ENCODE measurements at regions not wholly inside any gene's neighbourhood (a gene's known extent, or its start where the extent isn't known, plus 50 kb on each side); places are given as distances from the start of the nearest gene placed in this dataset.
"Not testable (repeated sequence)": the region's sequence is repeated elsewhere in the genome, so short reads cannot be mapped to it uniquely, and the experiment has no call there.

DNA sequence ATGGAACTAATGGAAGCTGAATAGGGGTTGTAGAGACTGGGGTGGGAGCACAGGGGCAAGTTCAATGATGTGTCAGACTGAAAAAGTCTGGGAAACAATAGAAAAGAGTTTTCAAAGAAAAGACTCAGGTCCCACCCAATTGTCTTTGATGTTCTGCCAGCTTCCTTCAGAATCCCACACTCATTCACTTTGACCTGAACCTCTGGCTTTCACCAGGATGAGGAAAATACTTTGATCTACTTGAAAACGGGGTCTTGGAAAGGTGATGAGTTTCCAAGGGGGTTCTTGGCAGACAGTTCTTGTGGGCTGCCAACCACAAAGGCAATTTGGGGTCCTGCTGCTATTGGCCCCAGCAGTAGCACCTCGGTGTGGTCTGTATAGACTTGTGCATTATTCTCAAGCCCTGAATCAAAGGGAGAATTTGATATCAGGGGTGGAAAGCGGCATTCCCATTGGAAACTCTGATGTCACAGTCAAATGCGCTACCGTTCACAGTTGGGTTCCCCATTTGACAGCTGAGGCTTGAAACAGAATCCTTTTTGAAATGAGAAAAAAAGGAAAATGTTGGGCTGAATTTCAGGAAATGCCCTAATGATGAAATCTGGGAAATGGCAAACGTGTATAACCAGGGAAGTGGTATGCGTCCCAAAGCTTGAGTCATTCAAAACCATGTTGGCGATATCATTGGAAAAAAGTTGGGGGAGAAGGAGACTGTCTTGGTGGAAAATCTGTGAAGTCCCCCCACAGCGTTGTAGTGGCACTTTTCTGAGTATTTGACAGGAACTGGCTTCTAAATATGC lies 229.2 kb upstream of the LRTM1 start:
- POLR2A ChIA-PET: no interaction called here
- H3K4me3 Mint-ChIP-seq: no peak overlapping the region
- CTCF ChIA-PET: no interaction called here
- no peaks in the 10 kb centered on the region for H3K9me3 Mint-ChIP-seq (ENCODE audit: insufficient read depth)
- H3K27me3 Mint-ChIP-seq (ENCODE audit: low read depth): no peaks in the 10 kb centered on the region
- H3K4me1 Mint-ChIP-seq (ENCODE audit: low read depth): no peaks in the 10 kb centered on the region
- no peak for DNase-seq
- no peaks in the 10 kb centered on the region for H3K36me3 Mint-ChIP-seq (ENCODE audit: low read depth)
- no peak overlapping the region for H3K27ac Mint-ChIP-seq
- ATAC-seq: no peak

DNA sequence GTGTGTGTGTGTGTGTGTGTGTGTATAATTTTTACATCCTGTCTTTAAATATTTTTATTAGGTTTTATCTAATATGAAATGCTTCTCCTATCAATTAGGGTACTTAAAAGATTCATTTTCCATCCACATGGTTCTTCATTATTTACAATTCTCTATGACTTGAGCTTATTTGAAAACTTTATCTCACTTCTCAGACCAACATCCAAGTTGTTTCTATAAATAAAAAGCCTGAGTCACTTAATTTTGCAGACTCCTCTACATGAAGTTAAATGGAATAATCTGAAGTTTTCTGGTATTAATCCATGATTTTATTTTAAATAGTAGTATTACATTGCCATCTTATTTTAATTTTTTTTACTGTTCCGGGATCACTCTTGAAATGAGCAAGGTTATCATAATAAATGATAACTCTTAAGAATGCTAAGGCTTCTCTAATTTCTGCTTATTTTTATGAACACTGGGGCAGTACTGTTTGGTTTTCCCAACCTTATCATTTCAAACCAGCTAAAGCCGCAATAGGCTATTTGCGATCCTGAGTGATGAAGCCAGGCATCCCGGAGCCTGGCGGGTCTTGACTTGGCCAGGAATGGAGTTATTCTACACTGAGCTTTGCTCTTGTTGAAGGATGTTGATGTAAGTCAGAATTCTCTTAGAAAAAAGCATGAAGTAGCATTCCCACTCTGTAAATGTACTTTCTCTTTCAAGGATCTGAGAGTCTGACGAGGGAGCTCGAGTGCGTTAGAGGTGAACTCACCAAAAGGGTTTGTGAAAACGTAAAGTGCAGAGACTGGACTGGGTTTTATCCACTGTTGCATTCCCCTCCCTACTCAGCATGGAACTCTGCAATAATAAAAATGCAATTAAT lies 220.2 kb upstream of the LRTM1 start:
- H3K4me1 Mint-ChIP-seq (ENCODE audit: low read depth): no peaks in the 10 kb centered on the region
- DNase-seq: no peak
- no peak overlapping the region for H3K4me3 Mint-ChIP-seq
- H3K27me3 Mint-ChIP-seq (ENCODE audit: low read depth): no peaks in the 10 kb centered on the region
- ATAC-seq: no peak
- H3K36me3 Mint-ChIP-seq (ENCODE audit: low read depth): no peaks in the 10 kb centered on the region
- ChIA-PET CTCF (no interaction called here), POLR2A (no interaction called here)
- no peaks in the 10 kb centered on the region for H3K9me3 Mint-ChIP-seq (ENCODE audit: insufficient read depth)
- no peak overlapping the region for H3K27ac Mint-ChIP-seq

DNA sequence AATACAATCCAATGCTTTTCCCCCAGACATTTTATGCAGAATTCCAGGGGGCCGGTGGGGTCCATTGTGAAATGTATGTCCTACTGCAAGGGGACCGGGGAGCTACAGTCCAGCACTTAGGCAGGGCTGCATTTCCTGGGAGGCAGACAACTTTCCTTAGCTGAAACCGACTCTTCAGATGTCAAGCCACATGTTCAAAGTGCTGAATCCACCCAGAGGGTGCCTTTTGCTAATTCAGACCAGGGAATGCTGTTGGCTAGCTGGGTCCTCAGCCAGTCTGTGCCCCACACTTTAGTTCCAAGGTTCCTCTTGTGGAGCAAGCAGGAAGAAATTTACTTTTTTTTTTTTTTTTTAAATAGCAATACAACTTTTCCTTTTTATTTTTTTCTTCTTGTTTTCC lies 219.5 kb upstream of the LRTM1 start:
- no peaks in the 10 kb centered on the region for H3K27me3 Mint-ChIP-seq (ENCODE audit: low read depth)
- no peak overlapping the region for H3K27ac Mint-ChIP-seq
- no peak overlapping the region for H3K4me3 Mint-ChIP-seq
- no peaks in the 10 kb centered on the region for H3K4me1 Mint-ChIP-seq (ENCODE audit: low read depth)
- ChIA-PET CTCF (no interaction called here), POLR2A (no interaction called here)
- no peaks in the 10 kb centered on the region for H3K9me3 Mint-ChIP-seq (ENCODE audit: insufficient read depth)
- ATAC-seq (no peak), DNase-seq (no peak)
- no peaks in the 10 kb centered on the region for H3K36me3 Mint-ChIP-seq (ENCODE audit: low read depth)

DNA sequence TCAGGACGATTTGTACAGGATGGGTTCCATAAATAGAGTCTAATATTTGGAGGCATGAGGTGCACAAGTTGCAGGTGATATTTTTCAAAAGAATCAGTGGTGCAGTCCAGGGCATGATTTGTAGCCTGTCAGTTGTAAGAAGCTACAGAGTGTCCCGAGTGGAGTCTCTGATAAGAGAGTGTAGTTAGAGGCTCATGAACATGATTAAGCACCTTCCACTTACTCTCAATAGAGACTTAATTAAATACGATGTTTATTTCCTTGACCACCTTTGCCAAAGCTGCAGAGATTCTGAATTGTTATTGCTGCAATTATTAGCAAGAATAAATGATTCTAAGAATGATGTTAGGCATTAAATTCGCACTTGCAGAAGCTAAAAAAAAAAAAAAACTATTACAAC lies 218.4 kb upstream of the LRTM1 start:
- POLR2A ChIA-PET: no interaction called here
- ATAC-seq (no peak), DNase-seq (no peak)
- Mint-ChIP-seq H3K27ac (no peak overlapping the region), H3K36me3 (ENCODE audit: low read depth) (no peaks in the 10 kb centered on the region), H3K4me1 (ENCODE audit: low read depth) (no peaks in the 10 kb centered on the region), H3K9me3 (ENCODE audit: insufficient read depth) (no peaks in the 10 kb centered on the region), H3K27me3 (ENCODE audit: low read depth) (no peaks in the 10 kb centered on the region), H3K4me3 (no peak overlapping the region)
- CTCF ChIA-PET: no interaction called here

DNA sequence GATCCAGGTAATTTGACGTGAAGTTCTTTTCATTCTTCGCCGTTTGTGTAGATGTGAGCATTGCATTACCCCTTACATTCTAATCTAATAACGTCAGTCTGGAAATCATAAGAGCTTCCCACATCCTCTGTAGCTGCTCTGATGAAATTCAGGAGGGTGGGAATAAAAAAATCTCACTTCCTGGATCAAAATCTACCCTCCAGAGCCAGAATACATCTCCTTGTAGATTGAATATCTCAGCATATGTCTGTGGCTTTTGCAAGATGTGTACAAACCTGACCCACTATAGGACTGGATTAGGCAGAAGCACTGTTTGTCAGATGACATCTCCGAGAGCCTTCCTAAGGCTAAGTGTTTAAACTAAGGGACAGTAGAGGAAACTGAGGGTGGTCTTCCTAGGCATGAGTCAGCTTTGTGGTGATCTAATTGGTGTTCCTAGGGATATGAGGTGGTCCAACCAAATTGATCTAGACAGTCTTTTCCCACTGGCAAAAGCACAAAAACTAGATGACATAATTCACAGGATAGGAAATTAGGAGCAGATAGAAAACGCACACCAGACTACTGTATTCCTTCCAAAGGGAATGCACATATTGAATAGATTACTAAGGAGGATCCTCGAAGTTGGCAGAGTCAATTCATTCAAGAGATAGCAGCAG lies 216.3 kb upstream of the LRTM1 start:
- H3K27ac Mint-ChIP-seq: no peak overlapping the region
- CTCF ChIA-PET: no interaction called here
- no peaks in the 10 kb centered on the region for H3K27me3 Mint-ChIP-seq (ENCODE audit: low read depth)
- ATAC-seq (no peak), DNase-seq (no peak)
- POLR2A ChIA-PET: no interaction called here
- no peak overlapping the region for H3K4me3 Mint-ChIP-seq
- H3K36me3 Mint-ChIP-seq (ENCODE audit: low read depth): no peaks in the 10 kb centered on the region
- H3K4me1 Mint-ChIP-seq (ENCODE audit: low read depth): no peaks in the 10 kb centered on the region
- no peaks in the 10 kb centered on the region for H3K9me3 Mint-ChIP-seq (ENCODE audit: insufficient read depth)

DNA sequence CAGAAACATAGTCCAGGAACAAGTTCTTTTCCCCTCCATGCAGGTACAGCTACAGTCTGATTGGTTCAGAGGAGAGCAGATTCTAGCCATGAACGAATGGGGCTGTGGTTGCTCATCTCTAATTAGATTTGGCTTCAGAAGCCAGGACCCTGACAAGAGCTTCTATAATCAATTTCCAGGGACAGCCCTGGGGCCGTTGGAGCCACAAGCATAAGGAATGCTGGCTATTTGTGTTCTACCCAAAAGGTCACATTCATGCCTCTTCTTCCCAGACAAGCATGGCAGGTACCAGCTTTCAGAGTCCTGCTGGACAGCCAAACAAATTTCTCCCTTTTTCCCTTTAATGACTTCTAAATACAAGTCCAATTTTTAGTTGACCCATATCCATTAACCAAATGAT lies 215.5 kb upstream of the LRTM1 start:
- ChIA-PET POLR2A (no interaction called here), CTCF (no interaction called here)
- Mint-ChIP-seq H3K36me3 (ENCODE audit: low read depth) (no peaks in the 10 kb centered on the region), H3K27me3 (ENCODE audit: low read depth) (no peaks in the 10 kb centered on the region), H3K4me3 (no peak overlapping the region), H3K27ac (no peak overlapping the region), H3K4me1 (ENCODE audit: low read depth) (no peaks in the 10 kb centered on the region), H3K9me3 (ENCODE audit: insufficient read depth) (no peaks in the 10 kb centered on the region)
- ATAC-seq (no peak), DNase-seq (no peak)

DNA sequence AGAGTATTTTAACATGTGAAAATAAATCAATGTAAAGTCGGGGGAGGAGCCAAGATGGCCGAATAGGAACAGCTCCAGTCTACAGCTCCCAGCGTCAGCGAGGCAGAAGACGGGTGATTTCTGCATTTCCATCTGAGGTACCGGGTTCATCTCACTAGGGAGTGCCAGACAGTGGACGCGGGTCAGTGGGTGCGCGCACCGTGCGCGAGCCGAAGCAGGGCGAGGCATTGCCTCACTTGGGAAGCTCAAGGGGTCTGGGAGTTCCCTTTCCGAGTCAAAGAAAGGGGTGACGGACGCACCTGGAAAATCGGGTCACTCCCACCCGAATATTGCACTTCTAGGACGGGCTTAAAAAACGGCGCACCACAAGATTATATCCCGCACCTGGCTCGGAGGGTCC lies 208.4 kb upstream of the LRTM1 start:
- H3K9me3 Mint-ChIP-seq (ENCODE audit: insufficient read depth): not testable (repeated sequence)

DNA sequence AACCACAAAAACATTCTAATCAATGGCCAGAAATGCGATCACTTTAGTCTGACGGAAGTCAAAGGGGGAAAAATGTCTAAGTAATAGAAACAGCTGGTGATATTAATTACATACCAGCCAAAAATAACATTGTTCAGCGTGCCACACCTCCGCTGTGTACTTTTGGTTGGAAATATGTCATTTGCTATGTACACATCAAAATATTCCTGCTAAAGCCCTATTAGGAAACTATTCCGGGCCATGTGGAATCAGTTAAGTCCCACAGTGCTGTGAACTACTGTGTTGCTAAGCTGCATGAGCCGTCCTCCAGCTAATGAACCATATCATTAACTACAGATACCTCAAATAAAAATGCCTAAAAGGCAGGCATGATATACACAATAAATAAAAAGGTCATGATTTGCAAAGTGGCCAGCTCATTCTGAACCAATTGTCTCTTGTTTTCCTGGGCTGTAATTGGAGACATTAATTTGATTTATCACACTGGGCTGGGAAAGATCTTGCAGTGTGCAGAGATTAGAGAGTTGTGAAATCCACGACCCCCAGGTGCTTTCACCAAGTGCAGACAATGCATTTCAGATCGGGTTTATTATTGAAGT lies 200.5 kb upstream of the LRTM1 start:
- Mint-ChIP-seq H3K36me3 (ENCODE audit: low read depth) (no peaks in the 10 kb centered on the region), H3K27ac (no peak overlapping the region), H3K27me3 (ENCODE audit: low read depth) (no peaks in the 10 kb centered on the region), H3K4me1 (ENCODE audit: low read depth) (no peaks in the 10 kb centered on the region), H3K4me3 (no peak overlapping the region), H3K9me3 (ENCODE audit: insufficient read depth) (no peaks in the 10 kb centered on the region)
- POLR2A ChIA-PET: no interaction called here
- ATAC-seq: no peak
- DNase-seq: no peak
- CTCF ChIA-PET: no interaction called here

More for the DNA sequence above, 208.4 kb upstream of the LRTM1 start:
- DNase-seq; H3K4me3 Mint-ChIP-seq; POLR2A ChIA-PET; ATAC-seq; H3K4me1 Mint-ChIP-seq (ENCODE audit: low read depth); H3K36me3 Mint-ChIP-seq (ENCODE audit: low read depth); CTCF ChIA-PET; H3K27ac Mint-ChIP-seq; H3K27me3 Mint-ChIP-seq (ENCODE audit: low read depth): not testable (repeated sequence)

DNA sequence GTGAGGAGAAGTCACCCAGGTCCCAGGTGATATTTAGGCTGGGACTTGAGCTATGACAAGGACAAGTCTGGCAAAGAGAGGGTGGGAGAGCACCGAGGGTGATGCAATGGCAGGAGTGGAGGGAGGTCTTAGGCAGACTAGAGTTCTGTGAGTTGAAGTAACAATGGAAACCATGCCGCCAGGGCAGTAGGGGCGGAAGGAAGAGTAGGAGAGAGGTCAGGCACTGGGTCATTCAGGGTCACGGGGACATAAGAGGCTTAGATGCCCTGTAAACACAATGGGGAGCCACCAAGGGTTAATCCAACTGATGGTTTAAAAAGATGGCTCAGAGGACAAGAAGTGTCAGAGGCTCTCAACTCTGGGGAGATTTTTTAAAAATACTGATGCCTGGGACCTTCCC lies 199.7 kb upstream of the LRTM1 start:
- no peak overlapping the region for H3K27ac Mint-ChIP-seq
- no peaks in the 10 kb centered on the region for H3K27me3 Mint-ChIP-seq (ENCODE audit: low read depth)
- no peak for DNase-seq
- no peak for ATAC-seq
- no peaks in the 10 kb centered on the region for H3K9me3 Mint-ChIP-seq (ENCODE audit: insufficient read depth)
- no peak overlapping the region for H3K4me3 Mint-ChIP-seq
- ChIA-PET POLR2A (no interaction called here), CTCF (no interaction called here)
- no peaks in the 10 kb centered on the region for H3K36me3 Mint-ChIP-seq (ENCODE audit: low read depth)
- H3K4me1 Mint-ChIP-seq (ENCODE audit: low read depth): no peaks in the 10 kb centered on the region

DNA sequence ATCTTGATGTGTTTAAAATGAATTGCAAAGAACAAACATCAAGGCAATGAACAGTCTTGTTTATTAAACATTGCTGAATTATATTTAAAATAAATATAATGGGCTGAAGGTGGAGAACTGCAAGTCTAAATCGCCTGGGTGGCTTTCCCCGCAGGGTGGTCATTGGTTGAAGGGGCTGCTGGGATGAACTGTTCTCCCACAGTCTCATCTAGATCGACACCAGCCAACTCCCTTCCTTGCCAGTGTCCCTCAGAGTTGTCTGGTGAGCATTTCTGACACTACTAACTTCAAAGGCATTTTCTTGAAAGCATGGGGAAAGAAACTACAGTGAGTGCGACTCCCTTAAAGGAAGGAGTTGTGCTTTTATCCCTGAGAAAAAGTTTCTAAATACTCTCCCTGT lies 196.5 kb upstream of the LRTM1 start:
- H3K36me3 Mint-ChIP-seq (ENCODE audit: low read depth): no peaks in the 10 kb centered on the region
- no peak for ATAC-seq
- no peaks in the 10 kb centered on the region for H3K27me3 Mint-ChIP-seq (ENCODE audit: low read depth)
- no peak overlapping the region for H3K4me3 Mint-ChIP-seq
- no peaks in the 10 kb centered on the region for H3K9me3 Mint-ChIP-seq (ENCODE audit: insufficient read depth)
- ChIA-PET CTCF (no interaction called here), POLR2A (no interaction called here)
- no peak overlapping the region for H3K27ac Mint-ChIP-seq
- no peaks in the 10 kb centered on the region for H3K4me1 Mint-ChIP-seq (ENCODE audit: low read depth)
- DNase-seq: no peak
